Activated T-cell treated with anti-CD3 and anti-CD28 coated beads, Interleukin-2, amount 50 U/mL, for 24 hours (primary cell): ENCODE measurements at regions not wholly inside any gene's neighbourhood (a gene's known extent, or its start where the extent isn't known, plus 50 kb on each side); places are given as distances from the start of the nearest gene placed in this dataset.
"Not testable (repeated sequence)": the region's sequence is repeated elsewhere in the genome, so short reads cannot be mapped to it uniquely, and the experiment has no call there.

ENCODE experiments used
- DNase-seq: peaks from one replicate; pipeline ENCODE4 v3.0.0-alpha.2; 2020
- H3K27ac Mint-ChIP-seq: 2 replicates; pipeline ENCODE4 v1.8.0; 2020; ENCODE audit warnings: mild to moderate bottlenecking, mixed read lengths
- H3K27me3 Mint-ChIP-seq: 2 replicates; pipeline ENCODE4 v1.8.0; 2020; ENCODE audit warnings: mixed read lengths
- H3K36me3 Mint-ChIP-seq: 2 replicates; pipeline ENCODE4 v1.8.0; 2020; ENCODE audit warnings: low read depth, mixed read lengths
- H3K4me1 Mint-ChIP-seq: 2 replicates; pipeline ENCODE4 v1.8.0; 2020; ENCODE audit warnings: low read depth, mixed read lengths
- H3K4me3 Mint-ChIP-seq: 2 replicates; pipeline ENCODE4 v1.8.0; 2020; ENCODE audit warnings: mild to moderate bottlenecking, moderate library complexity, mixed read lengths
- H3K9me3 Mint-ChIP-seq: 2 replicates; pipeline ENCODE4 v1.8.0; 2020; ENCODE audit warnings: mixed read lengths

DNA sequence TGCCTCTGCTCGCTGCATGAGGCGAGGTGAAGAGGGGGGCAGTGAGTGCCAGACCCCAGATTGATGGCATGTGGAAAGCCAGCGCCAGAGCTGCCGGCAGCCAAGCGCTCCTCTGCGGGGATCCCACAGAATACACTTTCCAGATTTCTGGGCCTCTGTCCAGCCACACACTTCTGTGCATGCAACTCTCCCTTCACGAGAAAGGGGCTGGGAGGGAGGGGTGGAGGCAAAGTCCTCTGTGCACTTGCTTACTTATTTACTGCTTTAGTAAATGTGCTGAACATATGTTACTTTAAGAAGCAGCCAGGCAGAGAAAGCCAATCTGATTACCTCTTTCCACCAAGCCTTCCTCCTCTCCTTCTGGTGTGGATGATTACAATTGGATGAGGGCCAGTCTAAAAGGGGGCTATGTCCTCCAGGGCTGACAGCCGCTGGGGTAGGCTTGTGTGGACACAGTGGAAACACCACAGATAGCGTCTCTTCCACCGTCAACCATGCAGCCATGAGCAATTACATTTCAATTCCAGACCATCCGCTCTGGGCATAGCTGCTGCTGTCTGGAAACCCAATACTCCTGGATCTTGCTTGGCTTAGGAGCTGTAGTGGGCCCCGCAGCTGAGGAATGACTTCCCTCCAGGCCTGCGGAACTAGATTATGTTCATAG is 322.8 kb upstream of the ANKRD30A start:
- Mint-ChIP-seq H3K27ac (no peak overlapping the region), H3K9me3 (peaks cover 3% of the 10 kb centered on the region), H3K4me3 (no peak overlapping the region), H3K27me3 (no peaks in the 10 kb centered on the region), H3K36me3 (no peaks in the 10 kb centered on the region), H3K4me1 (no peaks in the 10 kb centered on the region)
- DNase-seq, result no peak

DNA sequence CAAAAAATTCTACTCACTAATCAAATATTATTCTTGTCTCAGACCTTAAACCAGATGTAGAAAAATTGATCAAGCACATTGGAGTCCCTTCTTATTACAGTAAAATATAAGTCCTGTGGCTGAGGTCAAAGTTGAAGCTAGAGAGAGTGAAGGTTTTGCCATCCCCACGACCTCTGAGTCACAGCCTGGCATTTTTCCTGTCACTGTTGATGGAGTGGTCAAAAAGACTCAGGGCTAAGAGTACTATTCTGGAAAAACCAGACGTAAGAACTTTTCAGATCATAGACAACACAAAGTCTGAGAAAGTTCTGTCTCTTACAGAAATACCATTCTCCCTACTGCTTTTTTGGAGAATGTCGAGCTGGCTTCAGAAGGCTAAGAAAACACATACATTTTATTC is 323.7 kb upstream of the ANKRD30A start:
- no peaks in the 10 kb centered on the region for H3K36me3 Mint-ChIP-seq
- peaks cover 3% of the 10 kb centered on the region for H3K9me3 Mint-ChIP-seq
- DNase-seq, result no peak
- no peak overlapping the region for H3K27ac Mint-ChIP-seq
- H3K27me3 Mint-ChIP-seq, result no peaks in the 10 kb centered on the region
- no peak overlapping the region for H3K4me3 Mint-ChIP-seq
- no peaks in the 10 kb centered on the region for H3K4me1 Mint-ChIP-seq

DNA sequence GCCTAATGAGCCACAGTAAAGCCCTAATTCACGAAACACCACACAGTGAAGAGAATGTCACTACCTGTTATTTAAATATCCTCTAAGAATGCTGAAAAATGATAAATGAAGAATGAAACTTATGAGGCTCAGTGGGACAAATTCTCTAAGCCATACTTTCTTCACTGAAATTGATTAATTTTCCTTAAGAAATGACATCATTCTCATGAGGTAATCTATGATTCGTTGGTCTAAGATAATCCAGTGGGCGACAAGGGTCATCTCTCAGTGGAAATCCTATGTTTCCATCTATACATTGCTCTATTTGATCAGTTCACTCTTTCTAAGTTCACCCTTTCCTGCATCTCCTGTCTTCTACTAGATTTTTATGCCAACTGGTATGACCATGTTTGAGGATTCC is 330.4 kb upstream of the ANKRD30A start:
- Mint-ChIP-seq H3K4me3 (no peak overlapping the region), H3K9me3 (peaks cover 8% of the 10 kb centered on the region), H3K27me3 (no peaks in the 10 kb centered on the region), H3K4me1 (no peaks in the 10 kb centered on the region), H3K36me3 (no peaks in the 10 kb centered on the region), H3K27ac (no peak overlapping the region)
- no peak for DNase-seq

DNA sequence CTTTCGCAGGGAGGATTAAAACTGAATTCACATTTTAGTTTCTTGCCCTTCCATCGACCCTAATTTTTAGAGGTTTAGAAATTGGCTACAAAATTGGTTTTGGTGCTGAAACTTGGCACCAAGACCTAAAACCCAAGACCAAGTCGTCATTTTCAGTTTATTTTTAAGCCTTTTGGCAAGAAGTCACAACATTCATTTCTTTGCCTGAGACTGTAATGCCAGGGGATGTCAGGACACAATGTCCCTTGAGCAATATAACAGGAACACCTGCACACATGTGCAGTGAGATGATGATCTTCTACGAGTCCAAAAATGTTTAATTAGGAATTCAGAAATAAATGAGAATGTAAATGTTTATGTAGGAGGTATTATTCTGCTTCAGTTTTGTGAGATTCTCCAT is 335.4 kb upstream of the ANKRD30A start:
- H3K27ac Mint-ChIP-seq, result no peak overlapping the region

DNA sequence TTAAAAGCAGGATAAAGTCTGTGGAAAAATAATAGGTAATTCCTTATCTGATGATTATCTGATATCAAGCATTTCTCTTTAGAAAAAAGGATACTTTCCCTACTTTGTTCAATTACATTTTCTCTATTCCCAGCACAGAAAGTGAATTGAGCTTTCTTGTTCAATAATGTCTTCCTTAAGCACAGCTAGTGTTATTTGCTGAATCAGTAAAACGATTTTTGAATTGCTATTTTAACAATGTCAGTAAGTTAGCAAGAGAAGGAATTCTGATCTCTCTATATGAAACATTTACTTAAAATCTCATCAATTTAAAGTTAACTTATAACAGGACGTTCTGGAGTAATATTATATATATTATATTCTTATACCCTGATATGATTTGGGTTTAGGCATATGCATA is 337.2 kb upstream of the ANKRD30A start:
- Mint-ChIP-seq H3K36me3 (no peaks in the 10 kb centered on the region), H3K27me3 (no peaks in the 10 kb centered on the region), H3K27ac (no peak overlapping the region), H3K9me3 (peaks cover 7% of the 10 kb centered on the region), H3K4me1 (no peaks in the 10 kb centered on the region), H3K4me3 (no peak overlapping the region)
- DNase-seq, result no peak

More for the DNA sequence above, 335.4 kb upstream of the ANKRD30A start:
- Mint-ChIP-seq H3K36me3 (no peaks in the 10 kb centered on the region), H3K4me1 (no peaks in the 10 kb centered on the region), H3K9me3 (peaks cover 7% of the 10 kb centered on the region), H3K27me3 (no peaks in the 10 kb centered on the region), H3K4me3 (no peak overlapping the region)
- no peak for DNase-seq

DNA sequence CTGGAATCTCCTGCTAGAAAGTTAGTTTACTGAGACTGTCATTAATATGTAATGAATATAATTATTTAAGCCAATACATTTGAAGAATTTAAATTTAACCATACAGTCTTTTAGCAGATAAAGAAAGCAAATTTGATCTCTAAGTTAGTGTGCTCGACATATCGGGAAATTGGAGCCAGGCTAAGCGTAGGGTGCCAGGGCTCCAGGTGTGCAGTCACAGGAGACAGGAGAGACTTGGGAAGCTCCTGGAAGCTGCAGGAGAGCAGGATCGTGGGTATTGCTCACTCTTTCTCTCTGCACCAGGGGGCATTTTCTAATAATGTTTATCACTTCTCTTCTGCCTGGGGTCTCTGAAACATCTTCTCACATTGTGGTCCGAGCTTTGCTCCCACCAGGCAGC is 342.0 kb upstream of the ANKRD30A start:
- no peaks in the 10 kb centered on the region for H3K27me3 Mint-ChIP-seq
- H3K4me1 Mint-ChIP-seq, result no peaks in the 10 kb centered on the region
- H3K36me3 Mint-ChIP-seq, result no peaks in the 10 kb centered on the region
- no peak for DNase-seq
- H3K4me3 Mint-ChIP-seq, result no peak overlapping the region
- H3K27ac Mint-ChIP-seq, result no peak overlapping the region
- no peaks in the 10 kb centered on the region for H3K9me3 Mint-ChIP-seq

DNA sequence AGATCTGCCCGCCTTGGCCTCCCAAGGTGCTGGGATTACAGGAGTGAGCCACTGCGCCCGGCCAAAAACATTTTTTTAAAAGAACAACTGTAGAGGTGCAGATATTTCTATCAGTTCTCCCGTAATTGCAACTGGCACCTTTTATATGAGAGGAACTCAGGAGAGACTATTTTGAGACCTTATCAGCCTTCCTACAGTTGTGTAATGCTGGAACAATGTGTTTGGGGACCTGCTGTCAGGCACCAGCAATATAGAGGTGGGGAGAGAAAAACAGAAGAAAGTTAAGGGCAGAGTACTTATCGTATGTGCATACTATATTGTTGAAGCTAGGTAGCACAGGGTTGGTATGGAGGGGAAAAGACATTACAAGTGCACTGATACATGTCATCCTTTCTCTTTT is 343.8 kb upstream of the ANKRD30A start:
- no peaks in the 10 kb centered on the region for H3K27me3 Mint-ChIP-seq
- no peak overlapping the region for H3K4me3 Mint-ChIP-seq
- no peak for DNase-seq

DNA sequence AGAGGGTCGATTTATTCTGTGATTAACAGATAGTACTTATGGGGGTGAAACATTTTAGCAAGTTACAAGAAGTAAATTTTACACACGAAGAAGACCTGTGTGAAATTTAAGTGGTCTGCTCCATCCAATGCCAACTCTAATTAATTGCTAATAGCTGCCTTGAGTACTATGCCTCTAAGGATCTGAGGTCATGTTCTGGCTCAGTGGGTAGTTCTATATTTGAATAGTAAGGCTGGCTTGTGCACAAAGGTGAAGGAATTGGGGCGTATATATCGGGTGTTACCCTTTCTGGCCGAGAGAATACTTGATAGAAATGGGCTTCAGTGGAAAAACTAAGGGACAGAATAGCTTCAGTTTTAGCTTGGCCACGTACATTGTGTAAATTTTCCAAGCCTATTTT is 345.2 kb upstream of the ANKRD30A start:
- Mint-ChIP-seq H3K9me3 (peaks cover 2% of the 10 kb centered on the region), H3K4me3 (no peak overlapping the region), H3K4me1 (no peaks in the 10 kb centered on the region), H3K36me3 (no peaks in the 10 kb centered on the region), H3K27me3 (no peaks in the 10 kb centered on the region), H3K27ac (no peak overlapping the region)
- DNase-seq, result no peak

More for the DNA sequence above, 343.8 kb upstream of the ANKRD30A start:
- no peak overlapping the region for H3K27ac Mint-ChIP-seq
- peaks cover 2% of the 10 kb centered on the region for H3K9me3 Mint-ChIP-seq
- no peaks in the 10 kb centered on the region for H3K4me1 Mint-ChIP-seq
- no peaks in the 10 kb centered on the region for H3K36me3 Mint-ChIP-seq

DNA sequence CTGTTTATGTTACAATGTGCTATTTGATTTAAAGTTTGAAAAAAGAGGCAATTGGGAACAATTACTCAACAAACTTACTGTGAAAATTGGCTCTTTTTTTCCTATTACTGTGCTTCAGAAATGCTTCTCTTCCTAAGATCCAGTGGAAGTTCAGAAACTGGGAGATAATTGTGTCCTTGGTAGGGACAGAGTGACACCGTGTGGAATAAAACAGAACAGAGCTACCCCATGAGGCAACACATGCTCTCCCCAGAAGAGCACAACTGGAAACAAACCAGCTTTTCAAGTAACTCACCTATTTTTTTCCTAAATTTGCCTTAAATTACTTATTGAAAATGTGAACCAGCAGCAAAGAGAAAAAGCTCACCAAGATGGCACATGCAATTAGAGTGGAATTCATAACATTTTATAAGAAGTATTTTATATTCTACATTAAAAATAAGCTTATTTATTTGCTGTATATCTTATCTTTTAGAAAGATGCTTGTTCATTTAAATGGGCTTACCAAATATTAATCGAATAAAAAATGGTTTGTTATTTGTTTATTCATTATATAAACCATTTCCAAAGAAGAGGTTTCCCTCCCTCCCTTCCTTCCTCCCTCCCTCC is 346.1 kb upstream of the ANKRD30A start:
- no peaks in the 10 kb centered on the region for H3K4me1 Mint-ChIP-seq
- H3K4me3 Mint-ChIP-seq, result no peak overlapping the region
- DNase-seq, result no peak
- no peaks in the 10 kb centered on the region for H3K27me3 Mint-ChIP-seq
- peaks cover 6% of the 10 kb centered on the region for H3K9me3 Mint-ChIP-seq
- H3K36me3 Mint-ChIP-seq, result no peaks in the 10 kb centered on the region
- no peak overlapping the region for H3K27ac Mint-ChIP-seq

DNA sequence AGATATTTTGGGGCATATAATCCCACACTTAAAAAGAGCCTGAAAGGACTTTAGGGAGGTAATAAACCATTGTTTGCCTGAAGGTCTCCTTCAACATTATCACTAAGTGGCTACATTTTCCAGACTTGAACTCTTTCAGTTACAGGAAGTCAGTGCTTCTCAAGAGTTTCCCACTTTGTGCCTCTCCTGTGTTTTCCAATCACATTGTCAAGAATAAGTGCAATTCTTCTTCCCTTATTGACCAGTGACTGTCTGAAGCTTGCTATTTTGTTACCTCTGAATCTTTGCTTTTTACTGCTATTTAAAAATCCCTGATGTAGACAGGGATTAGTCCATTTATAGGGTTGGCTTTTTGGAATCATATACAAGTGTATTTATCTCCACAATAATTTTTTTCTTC is 346.7 kb upstream of the ANKRD30A start:
- Mint-ChIP-seq H3K27me3 (no peaks in the 10 kb centered on the region), H3K36me3 (no peaks in the 10 kb centered on the region)

DNA sequence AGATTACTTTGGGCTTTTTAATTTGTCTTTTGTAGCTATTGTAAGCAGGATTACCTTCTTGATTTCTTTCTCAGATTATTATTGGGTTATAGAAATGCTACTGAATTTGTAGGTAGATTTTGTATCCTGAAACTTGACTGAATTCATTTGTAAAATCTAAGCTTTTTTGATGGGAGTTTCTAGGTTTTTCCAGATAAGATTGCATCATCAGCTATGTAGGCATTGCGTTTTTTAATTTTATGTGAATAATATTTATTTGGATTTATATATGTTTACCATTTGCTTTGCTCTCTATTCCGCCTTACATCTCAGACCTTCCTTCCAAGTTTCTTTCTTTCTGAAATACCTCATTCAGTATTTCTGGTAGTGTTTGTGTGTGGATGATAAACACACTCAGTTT is 351.7 kb upstream of the ANKRD30A start:
- Mint-ChIP-seq H3K4me1 (no peaks in the 10 kb centered on the region), H3K4me3 (no peak overlapping the region), H3K36me3 (no peaks in the 10 kb centered on the region), H3K27me3 (no peaks in the 10 kb centered on the region), H3K27ac (no peak overlapping the region), H3K9me3 (peaks cover 8% of the 10 kb centered on the region)
- no peak for DNase-seq

More for the DNA sequence above, 346.7 kb upstream of the ANKRD30A start:
- Mint-ChIP-seq H3K4me3 (no peak overlapping the region), H3K9me3 (peaks cover 8% of the 10 kb centered on the region), H3K4me1 (no peaks in the 10 kb centered on the region), H3K27ac (no peak overlapping the region)
- DNase-seq, result no peak

DNA sequence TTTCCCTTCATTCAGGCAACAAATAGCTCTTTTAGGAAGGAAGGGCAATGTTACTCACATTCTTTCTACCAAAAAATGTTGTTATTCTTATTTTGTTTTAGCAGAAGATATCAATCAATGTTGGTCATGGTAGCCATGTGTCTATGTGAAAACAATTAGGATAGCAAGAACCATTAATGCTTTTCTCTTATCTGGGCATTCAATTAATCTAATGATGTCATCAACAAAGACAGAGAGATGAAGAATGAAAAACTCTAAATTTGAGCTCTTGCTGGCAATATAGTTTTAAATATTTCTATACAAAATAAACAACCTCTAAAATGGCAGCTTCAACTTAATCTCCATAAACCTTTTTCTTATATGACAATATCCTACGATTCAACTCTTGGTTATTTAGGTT is 353.7 kb upstream of the ANKRD30A start:
- Mint-ChIP-seq H3K4me3 (no peak overlapping the region), H3K27me3 (no peaks in the 10 kb centered on the region), H3K4me1 (no peaks in the 10 kb centered on the region), H3K36me3 (no peaks in the 10 kb centered on the region), H3K9me3 (peaks cover 6% of the 10 kb centered on the region), H3K27ac (no peak overlapping the region)
- DNase-seq, result no peak

DNA sequence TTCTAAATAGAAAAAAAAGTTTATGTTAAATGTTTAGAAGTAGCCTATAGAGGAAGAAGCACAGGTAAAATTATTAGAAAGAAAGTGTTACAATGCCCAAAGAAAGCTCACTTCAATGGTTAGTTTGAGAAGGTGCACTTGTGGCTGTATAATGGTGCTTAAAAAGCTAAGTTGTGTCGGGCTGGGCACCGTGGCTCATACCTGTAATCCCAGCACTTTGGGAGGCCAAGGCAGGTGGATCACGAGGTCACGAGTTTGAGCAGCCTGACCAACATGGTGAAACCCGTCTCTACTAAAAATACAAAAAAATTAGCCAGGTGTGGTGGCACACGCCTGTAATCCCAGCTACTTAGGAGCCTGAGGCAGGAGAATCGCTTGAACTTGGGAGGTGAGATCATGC is 355.7 kb upstream of the ANKRD30A start:
- not testable (repeated sequence) for H3K9me3 Mint-ChIP-seq, H3K27me3 Mint-ChIP-seq, H3K4me3 Mint-ChIP-seq, H3K36me3 Mint-ChIP-seq, H3K4me1 Mint-ChIP-seq, H3K27ac Mint-ChIP-seq, DNase-seq

DNA sequence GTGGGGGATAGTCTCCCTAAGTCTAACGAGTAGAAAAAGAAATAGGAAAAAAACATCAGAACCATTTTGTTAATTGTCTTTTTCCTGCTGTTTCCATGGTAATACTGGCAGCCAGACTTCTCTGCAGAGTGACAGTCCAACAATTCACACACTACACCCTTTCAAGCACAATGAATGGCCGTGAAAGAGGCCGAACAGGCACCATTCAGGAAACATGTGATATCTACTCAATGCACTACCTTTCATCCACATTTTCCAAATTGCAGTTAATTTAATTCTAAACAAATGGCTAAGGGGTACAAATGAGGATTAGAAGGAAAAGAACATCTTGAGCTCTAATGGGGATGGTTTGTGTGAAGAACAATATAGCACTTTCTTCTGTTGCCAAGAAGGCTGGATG is 358.5 kb upstream of the ANKRD30A start:
- no peak overlapping the region for H3K4me3 Mint-ChIP-seq
- no peaks in the 10 kb centered on the region for H3K4me1 Mint-ChIP-seq
- H3K27me3 Mint-ChIP-seq, result no peaks in the 10 kb centered on the region
- no peak for DNase-seq
- no peaks in the 10 kb centered on the region for H3K36me3 Mint-ChIP-seq
- no peak overlapping the region for H3K27ac Mint-ChIP-seq
- H3K9me3 Mint-ChIP-seq, result no peaks in the 10 kb centered on the region

DNA sequence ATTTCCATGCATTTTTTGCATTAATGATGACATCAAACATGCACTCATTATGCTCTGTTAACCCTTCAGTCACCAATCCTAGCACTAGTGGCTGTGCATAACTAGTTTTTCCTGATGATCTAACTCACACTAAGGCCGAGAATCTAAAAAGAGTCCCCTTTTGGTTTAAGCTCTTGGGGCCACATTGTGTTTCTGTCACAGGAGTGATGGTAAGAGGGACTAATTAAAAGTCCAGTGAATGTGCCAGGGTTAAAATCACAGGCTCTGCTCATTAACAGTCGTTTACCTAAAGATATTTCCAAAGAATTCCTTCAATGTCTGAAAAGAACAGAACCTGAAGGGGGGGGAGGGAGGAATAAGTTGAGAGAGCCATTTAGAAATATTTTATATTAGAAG is 359.0 kb upstream of the ANKRD30A start:
- DNase-seq, result no peak
- no peaks in the 10 kb centered on the region for H3K9me3 Mint-ChIP-seq
- H3K4me3 Mint-ChIP-seq, result no peak overlapping the region
- H3K27me3 Mint-ChIP-seq, result no peaks in the 10 kb centered on the region
- no peaks in the 10 kb centered on the region for H3K36me3 Mint-ChIP-seq
- no peak overlapping the region for H3K27ac Mint-ChIP-seq
- no peaks in the 10 kb centered on the region for H3K4me1 Mint-ChIP-seq
